WERI-Rb-1 (cell line): ENCODE measurements at regions not wholly inside any gene's neighbourhood (a gene's known extent, or its start where the extent isn't known, plus 50 kb on each side); places are given as distances from the start of the nearest gene placed in this dataset.

Experiments used
- DNase-seq: peaks from one replicate; pipeline ENCODE4 v3.0.0-alpha.2; 2020
- H3K27ac ChIP-seq: fragments of 250-450 bp; sonication (Bioruptor Pico); 2 replicates; pipeline ENCODE4 v1.5.1; 2020; ENCODE audit warnings: mild to moderate bottlenecking, moderate library complexity
- H3K27me3 ChIP-seq: fragments of 250-450 bp; sonication (Bioruptor Pico); 2 replicates; pipeline ENCODE4 v1.5.1; 2021; ENCODE audit warnings: mild to moderate bottlenecking, low read depth, moderate library complexity; ENCODE audit not compliant: insufficient read depth, severe bottlenecking
- H3K36me3 ChIP-seq: fragments of 250-450 bp; sonication (Bioruptor Pico); 2 replicates; pipeline ENCODE4 v1.5.1; 2020; ENCODE audit warnings: mild to moderate bottlenecking, moderate library complexity
- H3K4me3 ChIP-seq: 2 replicates; pipeline ENCODE4 v1.5.1; 2011; ENCODE audit warnings: low read depth, mild to moderate bottlenecking, control low read depth, low read length
- H3K9me3 ChIP-seq: fragments of 250-450 bp; sonication (Bioruptor Pico); 2 replicates; pipeline ENCODE4 v1.5.1; 2021; ENCODE audit warnings: mild to moderate bottlenecking, moderate library complexity; ENCODE audit not compliant: severe bottlenecking
- TF ChIP-seq, protein P1 (sequence below): IDR thresholded peaks from 2 replicates; pipeline ENCODE4 v1.5.1; 2011; ENCODE audit warnings: low read depth, mild to moderate bottlenecking, control low read depth, inconsistent platforms, low read length

DNA sequence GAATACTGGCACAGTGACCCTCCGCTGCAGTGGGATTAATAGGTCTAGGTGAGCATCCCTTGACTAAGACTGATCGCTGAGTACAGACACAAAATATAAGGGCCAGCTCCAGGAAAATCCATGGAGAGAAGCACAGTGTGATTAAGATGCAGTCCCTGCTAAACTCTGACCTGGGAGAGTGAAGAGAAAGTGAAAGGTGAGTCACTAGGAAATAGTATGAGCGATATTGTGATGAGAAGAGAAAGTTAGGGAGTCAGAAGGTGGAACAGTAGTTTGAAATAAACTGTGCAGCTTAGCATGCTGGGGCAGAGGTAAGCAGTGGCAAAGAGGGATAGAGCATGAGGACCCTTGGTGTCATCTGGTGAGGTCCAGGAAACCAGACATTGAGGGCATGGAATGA lies 278.6 kb upstream of the MAP3K7 start:
- Histone ChIP-seq H3K27ac (no peak overlapping the region), H3K27me3 (no peaks in the 10 kb centered on the region), H3K36me3 (no peaks in the 10 kb centered on the region), H3K9me3 (no peaks in the 10 kb centered on the region), H3K4me3 (no peak overlapping the region)
- no peak for DNase-seq
- TF ChIP-seq, protein P1, sequence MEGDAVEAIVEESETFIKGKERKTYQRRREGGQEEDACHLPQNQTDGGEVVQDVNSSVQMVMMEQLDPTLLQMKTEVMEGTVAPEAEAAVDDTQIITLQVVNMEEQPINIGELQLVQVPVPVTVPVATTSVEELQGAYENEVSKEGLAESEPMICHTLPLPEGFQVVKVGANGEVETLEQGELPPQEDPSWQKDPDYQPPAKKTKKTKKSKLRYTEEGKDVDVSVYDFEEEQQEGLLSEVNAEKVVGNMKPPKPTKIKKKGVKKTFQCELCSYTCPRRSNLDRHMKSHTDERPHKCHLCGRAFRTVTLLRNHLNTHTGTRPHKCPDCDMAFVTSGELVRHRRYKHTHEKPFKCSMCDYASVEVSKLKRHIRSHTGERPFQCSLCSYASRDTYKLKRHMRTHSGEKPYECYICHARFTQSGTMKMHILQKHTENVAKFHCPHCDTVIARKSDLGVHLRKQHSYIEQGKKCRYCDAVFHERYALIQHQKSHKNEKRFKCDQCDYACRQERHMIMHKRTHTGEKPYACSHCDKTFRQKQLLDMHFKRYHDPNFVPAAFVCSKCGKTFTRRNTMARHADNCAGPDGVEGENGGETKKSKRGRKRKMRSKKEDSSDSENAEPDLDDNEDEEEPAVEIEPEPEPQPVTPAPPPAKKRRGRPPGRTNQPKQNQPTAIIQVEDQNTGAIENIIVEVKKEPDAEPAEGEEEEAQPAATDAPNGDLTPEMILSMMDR: no peak

DNA sequence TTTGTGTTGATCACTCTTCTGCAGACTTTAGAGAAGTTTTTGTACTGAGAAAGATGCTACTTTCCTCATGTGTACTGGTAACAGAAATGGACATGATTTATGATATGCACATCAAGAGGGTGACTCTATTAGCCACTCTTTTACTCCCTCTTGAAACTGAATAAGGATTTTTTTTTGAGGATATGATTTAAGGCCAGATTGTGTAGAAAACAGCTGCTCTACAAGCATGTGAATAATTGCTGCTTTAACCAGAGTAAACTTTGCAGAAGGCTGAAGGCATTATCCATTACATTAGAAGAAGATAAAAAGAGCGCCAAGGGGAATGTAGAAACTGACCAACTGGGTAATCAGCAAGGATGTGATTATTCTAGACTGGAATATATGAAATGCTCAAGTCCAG lies 276.2 kb upstream of the MAP3K7 start:
- no peak overlapping the region for H3K4me3 ChIP-seq
- no peak for DNase-seq
- TF ChIP-seq, protein P1: no peak
- no peaks in the 10 kb centered on the region for H3K36me3 ChIP-seq
- H3K27me3 ChIP-seq: no peaks in the 10 kb centered on the region
- H3K27ac ChIP-seq: no peak overlapping the region
- H3K9me3 ChIP-seq: no peaks in the 10 kb centered on the region

DNA sequence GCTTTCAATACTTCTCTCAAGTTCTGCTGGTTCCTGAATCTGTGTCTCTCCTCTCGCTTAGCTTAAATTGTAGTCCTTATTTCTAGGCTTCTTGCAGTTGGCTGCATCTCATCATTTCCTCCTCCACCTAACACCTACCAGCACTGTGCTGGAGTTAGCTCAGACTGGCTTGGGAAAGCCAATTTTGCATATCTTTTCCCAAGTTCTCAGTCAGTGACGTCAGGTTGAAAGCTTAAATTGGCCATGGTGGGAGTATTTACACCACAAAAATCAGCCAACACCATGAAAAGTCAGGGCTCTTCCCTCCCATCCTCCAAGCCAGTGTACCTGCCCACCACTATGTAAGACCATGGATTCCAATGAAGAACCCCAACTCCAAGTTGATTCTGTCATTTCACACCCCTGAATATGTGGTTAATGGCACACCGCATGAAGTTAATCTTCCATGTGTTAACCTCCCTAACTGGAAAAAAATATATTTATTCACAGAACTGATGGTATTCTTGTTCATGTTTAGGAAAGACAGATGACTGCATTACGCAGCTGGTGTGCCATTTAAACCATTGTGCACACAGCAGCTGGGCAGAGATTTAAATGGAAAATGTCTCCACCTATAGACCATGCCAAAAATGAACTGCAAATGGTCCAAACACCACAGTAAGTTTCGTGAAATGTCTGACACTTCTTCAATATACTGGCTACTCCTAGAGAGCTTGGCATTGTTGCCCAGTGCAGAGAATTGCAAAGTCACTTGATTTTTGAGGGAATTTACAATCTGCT lies 274.1 kb upstream of the MAP3K7 start:
- H3K27ac ChIP-seq: no peak overlapping the region
- H3K36me3 ChIP-seq: no peaks in the 10 kb centered on the region
- H3K27me3 ChIP-seq: no peaks in the 10 kb centered on the region
- TF ChIP-seq, protein P1: peak; percentile 38; the same call in 1 of the 2 replicates
- H3K4me3 ChIP-seq: no peak overlapping the region
- H3K9me3 ChIP-seq: no peaks in the 10 kb centered on the region
- no peak for DNase-seq

DNA sequence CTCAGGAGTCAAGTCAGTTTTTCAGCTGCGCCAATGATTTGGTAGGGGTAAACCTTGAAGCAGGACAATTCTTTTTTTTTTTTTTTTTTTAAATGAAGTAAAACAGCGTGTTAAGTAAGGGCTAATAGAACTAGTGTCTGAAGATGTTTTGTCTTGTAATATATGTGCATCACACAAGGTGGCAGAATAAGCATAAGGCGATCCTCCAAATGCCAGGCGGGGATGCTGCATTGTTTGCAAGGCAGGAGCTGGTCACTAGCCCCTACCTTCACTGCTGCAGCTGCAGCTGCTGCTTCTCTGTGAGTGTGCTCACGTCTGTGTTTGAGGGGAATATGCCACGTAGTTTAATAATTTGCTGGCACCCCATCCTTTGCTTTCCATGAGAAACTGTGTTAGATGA lies 272.7 kb upstream of the MAP3K7 start:
- Histone ChIP-seq H3K27me3 (no peaks in the 10 kb centered on the region), H3K4me3 (no peak overlapping the region), H3K27ac (no peak overlapping the region), H3K9me3 (no peaks in the 10 kb centered on the region), H3K36me3 (no peaks in the 10 kb centered on the region)
- DNase-seq: peak; percentile 39
- TF ChIP-seq, protein P1: peak; percentile 50; the same call in 1 of the 2 replicates

DNA sequence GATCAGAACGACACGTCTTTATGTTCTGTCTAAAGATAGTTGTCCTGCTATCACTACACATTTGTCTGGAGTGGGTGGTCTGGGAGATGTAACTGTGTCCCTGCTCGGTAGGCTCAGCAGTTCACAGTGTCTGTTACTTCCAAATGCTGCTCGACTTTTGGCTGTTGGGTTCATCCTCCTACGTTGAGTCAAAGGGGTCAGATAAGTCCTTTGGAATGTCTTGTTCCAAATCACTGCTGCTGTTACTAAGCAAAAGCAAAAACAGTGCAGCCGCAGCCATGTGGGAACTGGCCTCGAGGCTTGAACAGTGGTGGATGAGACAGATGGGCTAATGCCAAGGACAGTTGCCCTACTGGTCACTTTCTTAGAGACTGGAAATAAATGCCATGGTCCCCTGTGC lies 272.2 kb upstream of the MAP3K7 start:
- Histone ChIP-seq H3K4me3 (no peak overlapping the region), H3K27me3 (no peaks in the 10 kb centered on the region), H3K36me3 (no peaks in the 10 kb centered on the region), H3K9me3 (no peaks in the 10 kb centered on the region), H3K27ac (no peak overlapping the region)
- TF ChIP-seq, protein P1: no peak
- no peak for DNase-seq

DNA sequence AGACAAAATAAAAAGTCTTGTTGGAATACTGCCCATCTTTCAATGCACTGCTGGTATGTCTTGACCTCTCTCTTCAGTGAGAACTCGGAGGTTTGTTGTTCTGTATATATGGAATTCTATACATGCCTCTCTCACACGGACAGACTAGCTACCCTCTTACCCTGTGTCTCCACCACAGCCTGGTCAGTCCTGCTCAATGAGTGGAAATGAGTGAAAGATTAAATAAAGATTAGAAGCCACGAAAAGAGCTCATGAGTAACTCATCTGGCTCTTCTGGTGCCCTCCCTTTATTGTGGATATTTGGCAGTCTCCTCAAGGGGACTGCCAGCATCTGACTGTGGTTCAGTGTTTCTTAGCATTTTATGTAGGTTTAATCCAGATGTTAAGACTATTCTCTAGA lies 262.8 kb upstream of the MAP3K7 start:
- DNase-seq: no peak
- H3K27me3 ChIP-seq: no peaks in the 10 kb centered on the region
- TF ChIP-seq, protein P1: no peak
- no peak overlapping the region for H3K27ac ChIP-seq
- H3K9me3 ChIP-seq: no peaks in the 10 kb centered on the region
- H3K4me3 ChIP-seq: no peak overlapping the region
- no peaks in the 10 kb centered on the region for H3K36me3 ChIP-seq
